Naive thymus-derived CD4-positive, alpha-beta T cell (primary cell): ENCODE measurements at regions not wholly inside any gene's neighbourhood (a gene's known extent, or its start where the extent isn't known, plus 50 kb on each side); places are given as distances from the start of the nearest gene placed in this dataset.

Source experiments
- ATAC-seq: fragments of 150-1000 bp; cut with Tn5 transposase; 2 replicates; pipeline ENCODE4 v1.10.0; 2021; ENCODE audit warnings: mild to moderate bottlenecking, moderate library complexity
- CTCF ChIA-PET: fragments of 350-600 bp; sonication (Branson Sonifier 250); formaldehyde crosslinking; loops from one replicate; lab custom pipeline; 2021; ENCODE audit warnings: antibody characterized with exemption; lab: Charles Lee
- POLR2A ChIA-PET: fragments of 350-600 bp; sonication (Branson Sonifier 250); formaldehyde crosslinking; loops from one replicate; lab custom pipeline; 2021; ENCODE audit warnings: antibody characterized with exemption, inconsistent platforms; lab: Charles Lee
- DNase-seq, 9 donors: peaks; one replicate each; pipeline versions ENCODE4 v3.0.0 to v3.0.0-alpha.2; 2020 to 2022; ENCODE audit warnings: mixed read lengths in 1 of 9
- H3K27ac ChIP-seq: one replicate; pipeline ENCODE4 v1.7.0; 2013; ENCODE audit warnings: mild to moderate bottlenecking, low read depth, low read length, moderate library complexity
- H3K27me3 ChIP-seq, 2 donors: one replicate each; pipeline ENCODE4 v1.7.0; 2013; ENCODE audit warnings: low read length in 2 of 2, mild to moderate bottlenecking in 2 of 2, moderate library complexity in 2 of 2; ENCODE audit not compliant: control insufficient read depth in 2 of 2, insufficient read depth in 2 of 2
- H3K36me3 ChIP-seq, 3 experiments: 1 replicate in 2 of 3; 2 replicates in 1 of 3; pipeline ENCODE4 v1.7.0; 2013; ENCODE audit warnings: low read length in 3 of 3, mild to moderate bottlenecking in 3 of 3, moderate library complexity in 1 of 3; ENCODE audit not compliant: insufficient read depth in 3 of 3, control insufficient read depth in 2 of 3
- H3K4me1 ChIP-seq, 2 donors: one replicate each; pipeline ENCODE4 v1.7.0; 2013; ENCODE audit warnings: low read length in 2 of 2, mild to moderate bottlenecking in 2 of 2, moderate library complexity in 1 of 2; ENCODE audit not compliant: control insufficient read depth in 2 of 2, insufficient read depth in 2 of 2
- H3K4me3 ChIP-seq: 2 replicates; pipeline ENCODE4 v1.7.0; 2013; ENCODE audit warnings: mild to moderate bottlenecking, low read length
- H3K9me3 ChIP-seq, 3 experiments: 1 replicate in 2 of 3; 2 replicates in 1 of 3; pipeline ENCODE4 v1.7.0; 2013; ENCODE audit warnings: low read length in 3 of 3; ENCODE audit not compliant: control insufficient read depth in 2 of 3
- H3K27ac Mint-ChIP-seq, 9 donors: one replicate each; pipeline ENCODE4 v1.8.0; 2020 to 2022; ENCODE audit warnings: mixed read lengths in 9 of 9, mild to moderate bottlenecking in 8 of 9, moderate library complexity in 5 of 9, inconsistent platforms in 2 of 9
- H3K27me3 Mint-ChIP-seq, 5 donors: one replicate each; pipeline ENCODE4 v1.8.0; 2021 to 2022; ENCODE audit warnings: mixed read lengths in 5 of 5, mild to moderate bottlenecking in 1 of 5
- H3K36me3 Mint-ChIP-seq, 5 donors: one replicate each; pipeline ENCODE4 v1.8.0; 2020 to 2022; ENCODE audit warnings: mixed read lengths in 5 of 5, mild to moderate bottlenecking in 3 of 5, inconsistent platforms in 1 of 5
- H3K4me1 Mint-ChIP-seq, 7 donors: one replicate each; pipeline ENCODE4 v1.8.0; 2020 to 2022; ENCODE audit warnings: mixed read lengths in 7 of 7, mild to moderate bottlenecking in 3 of 7, inconsistent platforms in 1 of 7
- H3K4me3 Mint-ChIP-seq, 10 donors: one replicate each; pipeline ENCODE4 v1.8.0; 2020 to 2022; ENCODE audit warnings: mild to moderate bottlenecking in 10 of 10, mixed read lengths in 10 of 10, moderate library complexity in 6 of 10, inconsistent platforms in 2 of 10
- H3K9me3 Mint-ChIP-seq, 11 donors: one replicate each; pipeline ENCODE4 v1.8.0; 2020 to 2022; ENCODE audit warnings: mixed read lengths in 11 of 11, mild to moderate bottlenecking in 4 of 11, inconsistent platforms in 1 of 11, moderate library complexity in 1 of 11
- intact Hi-C, 2 donors: fragments of 100-400 bp; cut with micrococcal nuclease; formaldehyde crosslinking; loops; one replicate each; pipeline ENCODE4 v1.15.1; 2023

DNA sequence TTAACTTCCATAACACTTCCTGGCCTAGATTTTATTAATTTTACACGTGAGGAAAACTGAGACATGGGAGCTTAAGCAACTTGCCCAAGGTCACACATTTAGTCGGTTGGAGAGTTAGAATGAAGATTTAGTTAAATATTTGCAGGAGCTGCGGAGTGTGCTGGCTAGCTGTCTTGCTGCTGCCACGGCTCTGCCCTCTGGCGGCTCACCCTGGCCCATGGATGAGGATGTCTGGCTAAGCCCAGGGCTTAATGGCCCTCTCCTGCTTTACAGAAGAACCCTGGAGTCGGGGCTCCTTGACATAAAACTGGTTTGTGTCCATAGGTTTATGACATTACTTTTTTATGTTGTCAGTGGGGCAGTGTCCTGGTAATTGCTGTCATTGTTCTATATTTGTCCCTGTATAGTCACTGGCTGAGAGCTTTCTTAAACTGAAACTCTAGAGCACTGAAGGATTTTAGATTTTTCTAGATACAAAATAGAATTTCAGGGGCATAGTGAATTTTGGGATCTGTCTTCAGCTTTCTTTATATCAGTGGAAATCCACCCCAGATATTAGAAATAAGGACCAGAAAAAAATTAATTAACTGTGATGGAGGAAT, 88.9 kb upstream of the WLS start:
- H3K27me3 ChIP-seq: no peaks in the 10 kb centered on the region
- H3K27ac ChIP-seq: no peak overlapping the region
- no peak overlapping the region for H3K27ac Mint-ChIP-seq
- intact Hi-C loops: no loop called here
- H3K9me3 ChIP-seq: no peaks in the 10 kb centered on the region
- peaks cover 0 to 10% (median 0%) of the 10 kb centered on the region in 5 donors for H3K27me3 Mint-ChIP-seq
- H3K4me1 Mint-ChIP-seq: no peaks in the 10 kb centered on the region
- ChIA-PET POLR2A (no interaction called here), CTCF (interaction anchor here (0.8 kb wide), 1 partner anchor 929 kb away, joined by 4 read pairs; no protein-coding TSS in a partner anchor)
- no peak overlapping the region for H3K4me3 ChIP-seq
- no peaks in the 10 kb centered on the region for H3K4me1 ChIP-seq
- ATAC-seq: no peak
- H3K9me3 Mint-ChIP-seq: peaks cover 0 to 5% (median 1%) of the 10 kb centered on the region in 11 donors
- H3K36me3 Mint-ChIP-seq: no peaks in the 10 kb centered on the region
- no peak overlapping the region for H3K4me3 Mint-ChIP-seq
- DNase-seq: no peak
- H3K36me3 ChIP-seq: no peaks in the 10 kb centered on the region

DNA sequence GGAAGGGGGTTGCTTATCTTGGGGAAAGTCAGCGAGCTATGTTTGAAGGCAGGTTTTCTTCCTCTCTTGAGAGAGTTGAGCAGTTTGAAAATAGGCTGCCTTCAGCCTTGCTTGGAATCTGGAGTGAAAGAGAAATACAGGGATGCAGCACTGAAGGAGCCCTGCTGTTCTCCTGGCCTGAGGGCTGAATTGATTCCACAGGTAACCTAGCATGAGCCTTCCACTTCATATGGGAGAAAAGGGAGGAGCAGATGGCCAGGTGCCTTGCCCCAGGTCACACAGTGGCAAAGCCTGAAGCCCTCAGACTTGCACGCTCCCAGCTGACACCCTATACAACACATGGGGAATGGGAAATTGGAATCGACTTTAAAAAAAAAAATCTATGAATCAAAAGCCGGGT, 88.0 kb upstream of the WLS start:
- Histone ChIP-seq H3K36me3 (no peaks in the 10 kb centered on the region), H3K4me3 (no peak overlapping the region), H3K27me3 (no peaks in the 10 kb centered on the region), H3K4me1 (no peaks in the 10 kb centered on the region), H3K9me3 (no peaks in the 10 kb centered on the region), H3K27ac (no peak overlapping the region)
- intact Hi-C loops: no loop called here
- H3K4me3 Mint-ChIP-seq: no peak overlapping the region
- DNase-seq (no peak), ATAC-seq (no peak)
- H3K27ac Mint-ChIP-seq: no peak overlapping the region
- H3K9me3 Mint-ChIP-seq: peaks cover 0 to 5% (median 1%) of the 10 kb centered on the region in 11 donors
- H3K4me1 Mint-ChIP-seq: no peaks in the 10 kb centered on the region
- POLR2A ChIA-PET: no interaction called here
- H3K36me3 Mint-ChIP-seq: no peaks in the 10 kb centered on the region
- CTCF ChIA-PET: no interaction called here
- H3K27me3 Mint-ChIP-seq: peaks cover 0 to 10% (median 0%) of the 10 kb centered on the region in 5 donors

DNA sequence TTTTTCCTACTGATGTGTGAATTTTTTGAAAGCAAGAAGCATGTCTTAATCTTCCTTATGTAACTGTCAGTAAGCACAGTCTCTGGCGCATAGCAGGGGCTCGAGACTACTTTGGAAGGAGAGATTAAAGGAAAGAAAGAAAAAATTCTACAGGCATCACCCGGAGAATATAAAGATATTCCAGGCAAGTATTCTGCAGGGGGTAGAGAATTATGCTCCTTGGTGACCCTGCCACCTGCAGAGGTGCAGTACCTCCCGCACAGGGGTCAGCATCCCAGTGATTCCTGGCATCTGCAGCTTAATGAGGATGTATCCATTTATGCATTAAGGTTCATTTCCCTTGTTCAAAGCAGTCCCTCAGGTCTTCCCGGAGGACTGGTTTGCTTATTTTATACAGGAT, 87.6 kb upstream of the WLS start:
- Mint-ChIP-seq H3K4me3 (no peak overlapping the region), H3K9me3 (peaks cover 0 to 5% (median 0%) of the 10 kb centered on the region in 11 donors), H3K27ac (no peak overlapping the region), H3K4me1 (no peaks in the 10 kb centered on the region), H3K36me3 (no peaks in the 10 kb centered on the region), H3K27me3 (peaks cover 0 to 10% (median 0%) of the 10 kb centered on the region in 5 donors)
- ChIA-PET CTCF (no interaction called here), POLR2A (no interaction called here)
- Histone ChIP-seq H3K27ac (no peak overlapping the region), H3K4me3 (no peak overlapping the region), H3K9me3 (no peaks in the 10 kb centered on the region), H3K36me3 (no peaks in the 10 kb centered on the region), H3K4me1 (no peaks in the 10 kb centered on the region), H3K27me3 (no peaks in the 10 kb centered on the region)
- intact Hi-C loops: no loop called here
- ATAC-seq (no peak), DNase-seq (no peak)

DNA sequence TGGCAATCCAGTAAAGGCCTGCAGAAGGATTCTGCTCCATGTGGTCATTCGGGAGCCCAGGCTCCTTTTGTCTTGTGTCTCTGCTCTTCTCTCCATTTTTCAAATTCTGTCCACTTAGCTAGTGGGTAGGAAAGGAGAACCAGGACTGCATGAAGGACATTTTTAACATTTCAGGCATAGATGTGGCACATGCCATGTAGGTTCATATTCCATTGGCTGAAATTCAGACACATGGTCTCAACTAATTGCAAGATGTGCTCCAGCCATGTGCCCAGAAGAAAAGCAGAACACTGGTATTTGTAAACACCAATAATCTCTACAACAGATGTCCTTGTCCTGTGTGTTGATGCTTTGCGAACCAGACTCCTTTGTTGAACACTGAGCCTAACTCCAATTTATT, 85.2 kb upstream of the WLS start:
- Histone ChIP-seq H3K27ac (no peak overlapping the region), H3K4me1 (no peaks in the 10 kb centered on the region), H3K4me3 (no peak overlapping the region), H3K36me3 (no peaks in the 10 kb centered on the region), H3K27me3 (no peaks in the 10 kb centered on the region), H3K9me3 (no peaks in the 10 kb centered on the region)
- Mint-ChIP-seq H3K9me3 (peaks cover 0 to 5% (median 0%) of the 10 kb centered on the region in 11 donors), H3K27ac (no peak overlapping the region), H3K4me1 (no peaks in the 10 kb centered on the region), H3K36me3 (no peaks in the 10 kb centered on the region), H3K4me3 (no peak overlapping the region), H3K27me3 (peaks cover 0 to 14% (median 0%) of the 10 kb centered on the region in 5 donors)
- DNase-seq (no peak), ATAC-seq (no peak)
- ChIA-PET POLR2A (no interaction called here), CTCF (no interaction called here)
- intact Hi-C loops: no loop called here

DNA sequence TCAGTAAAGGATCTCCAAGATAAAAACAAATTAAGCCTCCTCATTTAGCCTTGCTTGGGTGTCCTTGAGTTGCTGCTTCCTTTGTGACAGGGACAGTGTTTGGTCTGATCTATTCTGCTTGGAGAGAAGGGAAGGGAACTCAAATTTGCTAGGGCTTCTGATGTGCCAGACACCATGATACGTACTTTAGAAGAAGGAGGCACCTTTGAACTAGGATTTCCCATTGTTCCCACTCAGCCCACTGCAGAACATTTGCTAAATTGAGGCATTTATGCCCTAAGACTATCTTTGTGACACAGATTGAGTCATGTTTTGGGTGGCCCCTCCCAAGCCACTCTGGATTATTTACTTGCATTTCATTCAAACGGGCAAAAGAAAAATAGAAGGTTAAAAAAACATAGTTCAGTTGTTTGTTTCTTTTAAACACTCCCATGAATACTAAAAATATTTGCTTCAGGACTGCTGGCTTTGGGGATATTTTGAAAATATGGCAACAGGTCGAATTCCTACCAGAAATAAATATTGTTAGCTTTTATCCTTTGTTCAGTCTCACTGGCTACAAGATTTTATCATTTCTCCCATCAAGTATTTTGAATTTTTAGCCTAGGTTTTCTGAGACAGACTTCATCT, 81.9 kb upstream of the WLS start:
- Histone ChIP-seq H3K4me1 (no peaks in the 10 kb centered on the region), H3K9me3 (no peaks in the 10 kb centered on the region), H3K36me3 (no peaks in the 10 kb centered on the region), H3K4me3 (no peak overlapping the region), H3K27ac (no peak overlapping the region), H3K27me3 (no peaks in the 10 kb centered on the region)
- intact Hi-C loops: no loop called here
- Mint-ChIP-seq H3K4me1 (no peaks in the 10 kb centered on the region), H3K27me3 (peaks cover 0 to 7% (median 0%) of the 10 kb centered on the region in 5 donors), H3K36me3 (no peaks in the 10 kb centered on the region), H3K9me3 (peaks cover 0 to 5% (median 0%) of the 10 kb centered on the region in 11 donors), H3K27ac (no peak overlapping the region), H3K4me3 (no peak overlapping the region)
- no peak for ATAC-seq
- ChIA-PET POLR2A (no interaction called here), CTCF (no interaction called here)
- DNase-seq: no peak

DNA sequence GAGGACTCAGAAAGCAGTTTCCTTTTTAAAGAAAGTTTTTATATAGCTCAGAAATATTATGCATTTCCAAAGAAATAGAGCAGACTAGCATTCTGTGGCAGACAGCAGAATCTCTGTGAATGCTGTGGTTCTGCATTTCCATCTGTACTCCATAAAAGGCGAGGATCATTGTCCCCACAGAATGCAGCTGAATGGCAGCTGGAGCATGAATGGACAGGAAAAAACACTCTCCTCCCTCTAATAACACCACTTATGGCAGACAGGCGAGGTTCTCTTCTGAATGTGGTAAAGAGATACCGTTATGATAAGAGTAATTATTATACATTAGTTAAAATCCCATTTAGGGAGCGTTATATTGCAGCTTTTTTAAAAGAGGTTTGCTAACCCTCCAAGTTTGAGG, 81.4 kb upstream of the WLS start:
- Histone ChIP-seq H3K27me3 (no peaks in the 10 kb centered on the region), H3K36me3 (no peaks in the 10 kb centered on the region), H3K4me1 (no peaks in the 10 kb centered on the region), H3K9me3 (no peaks in the 10 kb centered on the region), H3K27ac (no peak overlapping the region), H3K4me3 (no peak overlapping the region)
- Mint-ChIP-seq H3K4me1 (no peaks in the 10 kb centered on the region), H3K27ac (no peak overlapping the region), H3K27me3 (peaks cover 0 to 7% (median 0%) of the 10 kb centered on the region in 5 donors), H3K36me3 (no peaks in the 10 kb centered on the region), H3K4me3 (no peak overlapping the region), H3K9me3 (peaks cover 0 to 5% (median 0%) of the 10 kb centered on the region in 11 donors)
- intact Hi-C loops: no loop called here
- ATAC-seq: no peak
- DNase-seq: no peak
- CTCF ChIA-PET: no interaction called here
- POLR2A ChIA-PET: no interaction called here

DNA sequence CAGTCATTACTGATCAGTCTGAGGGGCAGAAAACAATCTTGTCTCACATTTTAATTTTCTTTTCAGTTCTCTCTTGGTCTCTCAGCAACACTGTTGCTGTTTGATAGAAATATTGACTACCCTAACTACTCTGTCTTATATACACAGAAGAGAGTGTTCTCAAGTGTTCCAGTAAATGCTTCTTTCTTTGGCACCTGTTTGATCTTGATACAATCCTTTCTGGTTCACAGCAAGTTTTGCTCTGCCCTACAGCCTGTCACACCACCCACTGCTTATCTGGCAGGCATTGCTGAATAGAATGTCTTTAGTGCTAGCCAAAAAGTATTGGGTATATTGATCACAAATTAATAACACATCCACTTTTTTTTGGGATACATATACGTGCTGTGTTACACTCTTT, 75.7 kb upstream of the WLS start:
- no peak overlapping the region for H3K4me3 ChIP-seq
- H3K9me3 Mint-ChIP-seq: no peaks in the 10 kb centered on the region
- ATAC-seq: no peak
- ChIA-PET POLR2A (no interaction called here), CTCF (interaction anchor here (0.7 kb wide), 1 partner anchor 105 kb away, joined by 3 read pairs; no protein-coding TSS in a partner anchor)
- DNase-seq: no peak
- intact Hi-C loops: no loop called here
- H3K4me1 ChIP-seq: no peaks in the 10 kb centered on the region
- H3K4me1 Mint-ChIP-seq: no peaks in the 10 kb centered on the region
- H3K36me3 Mint-ChIP-seq: no peaks in the 10 kb centered on the region
- H3K9me3 ChIP-seq: no peaks in the 10 kb centered on the region
- H3K4me3 Mint-ChIP-seq: no peak overlapping the region
- H3K36me3 ChIP-seq: no peaks in the 10 kb centered on the region
- no peaks in the 10 kb centered on the region for H3K27me3 ChIP-seq
- H3K27ac ChIP-seq: no peak overlapping the region
- no peaks in the 10 kb centered on the region for H3K27me3 Mint-ChIP-seq
- H3K27ac Mint-ChIP-seq: no peak overlapping the region
